WI38 (cell line): ENCODE measurements at regions not wholly inside any gene's neighbourhood (a gene's known extent, or its start where the extent isn't known, plus 50 kb on each side); places are given as distances from the start of the nearest gene placed in this dataset.
"Not testable (repeated sequence)": the region's sequence is repeated elsewhere in the genome, so short reads cannot be mapped to it uniquely, and the experiment has no call there.

Experiments used
- H3K4me3 ChIP-seq: 2 replicates; pipeline ENCODE4 v1.5.1; 2011; ENCODE audit warnings: low read depth, mild to moderate bottlenecking, control low read depth, low read length
- TF ChIP-seq, protein P1 (sequence below): IDR thresholded peaks from 2 replicates; pipeline ENCODE4 v1.5.1; 2012; ENCODE audit warnings: low read depth, mild to moderate bottlenecking, control low read depth, low read length

GRCh38 chrX:31014474-31014873, 57.4 kb downstream of the FTHL17 start:
- H3K4me3 ChIP-seq = not testable (repeated sequence)

DNA sequence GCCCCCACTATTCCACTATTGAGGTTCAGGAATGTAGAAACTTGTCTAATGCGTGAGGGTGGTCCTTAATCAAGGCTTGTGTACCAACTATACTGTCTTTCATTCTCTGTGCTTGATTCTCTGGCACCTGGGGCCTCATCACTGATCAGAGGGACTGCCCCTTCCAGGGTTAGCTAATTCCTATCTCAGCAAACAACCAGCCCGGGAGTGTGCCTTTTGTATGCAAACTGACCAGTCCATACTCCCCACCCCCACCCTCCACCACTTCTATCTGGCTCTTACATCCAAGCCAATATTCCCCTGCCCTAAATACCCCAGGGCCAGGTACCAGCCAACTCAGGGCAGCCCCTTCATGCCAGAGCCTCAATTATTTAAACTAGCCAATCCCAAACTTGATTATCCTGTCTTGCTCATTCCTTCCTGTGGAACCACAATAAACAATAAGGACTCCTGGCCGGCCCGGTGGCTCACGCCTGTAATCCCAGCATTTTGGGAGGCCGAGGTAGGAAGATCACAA, 59.3 kb downstream of the FTHL17 start:
- TF ChIP-seq, protein P1, sequence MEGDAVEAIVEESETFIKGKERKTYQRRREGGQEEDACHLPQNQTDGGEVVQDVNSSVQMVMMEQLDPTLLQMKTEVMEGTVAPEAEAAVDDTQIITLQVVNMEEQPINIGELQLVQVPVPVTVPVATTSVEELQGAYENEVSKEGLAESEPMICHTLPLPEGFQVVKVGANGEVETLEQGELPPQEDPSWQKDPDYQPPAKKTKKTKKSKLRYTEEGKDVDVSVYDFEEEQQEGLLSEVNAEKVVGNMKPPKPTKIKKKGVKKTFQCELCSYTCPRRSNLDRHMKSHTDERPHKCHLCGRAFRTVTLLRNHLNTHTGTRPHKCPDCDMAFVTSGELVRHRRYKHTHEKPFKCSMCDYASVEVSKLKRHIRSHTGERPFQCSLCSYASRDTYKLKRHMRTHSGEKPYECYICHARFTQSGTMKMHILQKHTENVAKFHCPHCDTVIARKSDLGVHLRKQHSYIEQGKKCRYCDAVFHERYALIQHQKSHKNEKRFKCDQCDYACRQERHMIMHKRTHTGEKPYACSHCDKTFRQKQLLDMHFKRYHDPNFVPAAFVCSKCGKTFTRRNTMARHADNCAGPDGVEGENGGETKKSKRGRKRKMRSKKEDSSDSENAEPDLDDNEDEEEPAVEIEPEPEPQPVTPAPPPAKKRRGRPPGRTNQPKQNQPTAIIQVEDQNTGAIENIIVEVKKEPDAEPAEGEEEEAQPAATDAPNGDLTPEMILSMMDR = no peak
- no peak overlapping the region for H3K4me3 ChIP-seq

DNA sequence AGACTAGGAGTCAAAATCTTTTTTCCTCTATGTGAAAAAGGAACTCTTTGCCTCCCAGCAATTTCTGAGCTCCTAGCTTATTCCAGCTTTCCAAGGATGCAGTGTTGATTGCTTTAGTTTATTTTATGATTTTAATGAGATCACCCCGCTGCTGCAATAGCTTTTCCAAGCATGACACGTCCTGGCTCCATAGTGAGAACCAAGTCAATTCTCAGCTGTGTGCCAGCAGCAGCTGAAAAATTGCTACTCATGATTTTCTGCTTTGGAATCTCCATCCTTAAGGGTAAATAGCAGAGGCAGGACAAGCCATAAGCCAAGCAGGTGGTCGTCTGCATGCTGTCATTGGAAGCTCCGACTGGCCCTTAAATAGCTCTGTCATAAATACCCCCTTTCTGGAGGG, 64.5 kb downstream of the FTHL17 start:
- no peak overlapping the region for H3K4me3 ChIP-seq
- TF ChIP-seq, protein P1 = no peak

GRCh38 chrX:31006027-31006426, 65.8 kb downstream of the FTHL17 start:
- TF ChIP-seq, protein P1 = no peak

GRCh38 chrX:30997411-30997810, 74.4 kb downstream of the FTHL17 start:
- no peak overlapping the region for H3K4me3 ChIP-seq
- TF ChIP-seq, protein P1 = no peak

More at GRCh38 chrX:31006027-31006426, 65.8 kb downstream of the FTHL17 start:
- H3K4me3 ChIP-seq = no peak overlapping the region

DNA sequence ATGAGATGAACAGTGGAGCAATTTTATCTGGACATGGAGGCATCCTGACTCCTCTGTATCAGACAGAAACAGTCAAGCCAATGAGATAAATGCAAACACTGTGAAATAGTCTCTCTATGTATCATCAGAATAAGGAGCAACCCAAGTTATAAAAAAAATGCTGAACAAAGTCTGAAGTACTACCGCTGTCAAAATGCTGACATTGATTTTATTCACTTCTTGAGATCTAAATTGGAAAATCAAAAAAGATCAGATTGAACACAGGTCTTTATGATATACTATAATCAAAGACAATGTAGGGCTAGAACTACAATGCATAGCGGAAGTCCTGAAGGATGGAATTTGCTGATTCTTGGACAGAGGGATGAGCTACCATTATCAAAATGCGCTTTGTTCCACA, 76.1 kb downstream of the FTHL17 start:
- H3K4me3 ChIP-seq = no peak overlapping the region
- TF ChIP-seq, protein P1 = no peak

DNA sequence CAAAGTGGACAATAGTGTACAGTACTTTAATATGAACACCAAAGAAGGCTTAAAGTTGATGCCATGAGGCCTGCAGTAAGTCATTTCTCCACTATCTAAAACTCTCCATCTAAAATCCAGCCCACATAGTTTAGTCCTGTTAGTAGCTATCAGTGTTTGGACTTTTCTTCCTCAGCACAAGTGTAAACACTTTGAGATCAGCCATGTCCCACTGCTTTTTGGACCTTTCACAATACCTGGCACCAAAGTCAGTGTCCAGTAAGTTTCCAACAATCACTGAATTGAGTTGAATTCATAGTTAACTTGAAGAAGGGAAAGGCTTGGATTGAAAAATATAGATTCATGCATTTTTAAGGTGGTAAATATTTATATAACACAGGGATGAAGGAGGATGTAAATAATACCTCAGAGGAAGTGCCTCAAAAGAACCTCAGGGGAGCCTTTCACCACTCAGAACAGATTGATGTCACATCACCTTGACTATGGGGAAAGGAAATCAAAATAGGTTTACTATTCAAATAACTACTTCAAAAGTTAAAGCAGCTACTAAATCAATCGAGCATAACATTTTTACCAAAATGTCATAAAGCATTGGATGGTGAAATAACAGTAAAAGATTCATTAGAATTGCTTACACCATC, 76.7 kb downstream of the FTHL17 start:
- TF ChIP-seq, protein P1 = no peak
- no peak overlapping the region for H3K4me3 ChIP-seq

DNA sequence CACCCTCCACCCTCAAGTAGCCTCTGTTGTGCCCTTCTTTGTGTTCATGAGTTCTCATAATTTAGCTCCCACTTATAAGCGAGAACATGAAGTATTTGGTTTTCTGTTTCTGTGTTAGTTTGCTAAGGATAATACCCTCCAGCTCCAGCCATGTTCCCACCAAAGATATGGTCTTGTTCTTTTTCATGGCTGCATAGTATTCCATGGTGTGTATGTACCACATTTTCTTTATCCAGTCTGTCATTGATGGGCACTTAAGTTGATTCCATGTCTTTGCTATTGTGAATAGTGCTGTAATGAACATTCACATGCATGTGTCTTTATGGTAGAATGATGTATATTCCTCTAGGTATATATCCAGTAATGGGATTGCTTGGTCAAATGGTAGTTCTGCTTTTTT, 77.8 kb downstream of the FTHL17 start:
- H3K4me3 ChIP-seq = not testable (repeated sequence)
